ENCODE measurements at regions not wholly inside any gene's neighbourhood (a gene's known extent, or its start where the extent isn't known, plus 50 kb on each side); places are given as distances from the start of the nearest gene placed in this dataset.
"Not testable (repeated sequence)": the region's sequence is repeated elsewhere in the genome, so short reads cannot be mapped to it uniquely, and the experiment has no call there.

GRCh38 chr1:187985897-187986654, 1157.3 kb downstream of the PLA2G4A start:
- no peaks in the 10 kb centered on the region for H3K27me3 Mint-ChIP-seq
- no peak for ATAC-seq

GRCh38 chr1:187987236-187987776, 1158.6 kb downstream of the PLA2G4A start:
- no peaks in the 10 kb centered on the region for H3K9me3 ChIP-seq (ENCODE audit: control insufficient read depth, low read length, poor library complexity, severe bottlenecking)
- Mint-ChIP-seq H3K27ac (no peak overlapping the region), H3K36me3 (ENCODE audit: low read depth) (no peaks in the 10 kb centered on the region), H3K27me3 (no peaks in the 10 kb centered on the region), H3K4me3 (no peak overlapping the region), H3K4me1 (no peaks in the 10 kb centered on the region)
- DNase-seq (no peak), ATAC-seq (no peak)

More at GRCh38 chr1:187985897-187986654, 1157.3 kb downstream of the PLA2G4A start:
- no peaks in the 10 kb centered on the region for H3K36me3 Mint-ChIP-seq (ENCODE audit: low read depth)
- no peaks in the 10 kb centered on the region for H3K4me1 Mint-ChIP-seq
- no peaks in the 10 kb centered on the region for H3K9me3 ChIP-seq (ENCODE audit: control insufficient read depth, low read length, poor library complexity, severe bottlenecking)
- DNase-seq, result no peak
- no peak overlapping the region for H3K27ac Mint-ChIP-seq
- no peak overlapping the region for H3K4me3 Mint-ChIP-seq

GRCh38 chr1:187991944-187992343, 1163.2 kb downstream of the PLA2G4A start:
- H3K9me3 ChIP-seq (ENCODE audit: control insufficient read depth, low read length, poor library complexity, severe bottlenecking), result no peaks in the 10 kb centered on the region
- ATAC-seq (no peak), DNase-seq (no peak)
- no peaks in the 10 kb centered on the region for H3K4me1 Mint-ChIP-seq
- no peaks in the 10 kb centered on the region for H3K36me3 Mint-ChIP-seq (ENCODE audit: low read depth)
- H3K4me3 Mint-ChIP-seq, result no peak overlapping the region
- no peaks in the 10 kb centered on the region for H3K27me3 Mint-ChIP-seq
- no peak overlapping the region for H3K27ac Mint-ChIP-seq

GRCh38 chr1:187996780-187997179, 1168.0 kb downstream of the PLA2G4A start:
- Mint-ChIP-seq H3K27ac (no peak overlapping the region), H3K36me3 (ENCODE audit: low read depth) (no peaks in the 10 kb centered on the region), H3K4me3 (no peak overlapping the region), H3K4me1 (no peaks in the 10 kb centered on the region), H3K27me3 (no peaks in the 10 kb centered on the region)
- ATAC-seq, result no peak
- no peak for DNase-seq
- H3K9me3 ChIP-seq (ENCODE audit: control insufficient read depth, low read length, poor library complexity, severe bottlenecking), result no peaks in the 10 kb centered on the region

- DNase-seq, result no peak
- no peak overlapping the region for H3K27ac Mint-ChIP-seq
- no peaks in the 10 kb centered on the region for H3K27me3 Mint-ChIP-seq
- no peaks in the 10 kb centered on the region for H3K4me1 Mint-ChIP-seq
- H3K36me3 Mint-ChIP-seq (ENCODE audit: low read depth), result no peaks in the 10 kb centered on the region
- no peaks in the 10 kb centered on the region for H3K9me3 ChIP-seq (ENCODE audit: control insufficient read depth, low read length, poor library complexity, severe bottlenecking)
- H3K4me3 Mint-ChIP-seq, result no peak overlapping the region
- ATAC-seq, result no peak
These were observed 1171.2 kb downstream of the PLA2G4A start for GRCh38 chr1:187999973-188000372.

GRCh38 chr1:188003687-188004086, 1174.9 kb downstream of the PLA2G4A start:
- not testable (repeated sequence) for H3K4me3 Mint-ChIP-seq; H3K27me3 Mint-ChIP-seq; H3K9me3 ChIP-seq (ENCODE audit: control insufficient read depth, low read length, poor library complexity, severe bottlenecking); ATAC-seq; H3K27ac Mint-ChIP-seq; H3K4me1 Mint-ChIP-seq; DNase-seq; H3K36me3 Mint-ChIP-seq (ENCODE audit: low read depth)

- no peak overlapping the region for H3K27ac Mint-ChIP-seq
- ATAC-seq, result no peak
- no peaks in the 10 kb centered on the region for H3K9me3 ChIP-seq (ENCODE audit: control insufficient read depth, low read length, poor library complexity, severe bottlenecking)
- no peak for DNase-seq
- no peak overlapping the region for H3K4me3 Mint-ChIP-seq
- no peaks in the 10 kb centered on the region for H3K36me3 Mint-ChIP-seq (ENCODE audit: low read depth)
- H3K4me1 Mint-ChIP-seq, result no peaks in the 10 kb centered on the region
- no peaks in the 10 kb centered on the region for H3K27me3 Mint-ChIP-seq
These were observed 1176.1 kb downstream of the PLA2G4A start for GRCh38 chr1:188004849-188005248.

- no peak for ATAC-seq
- no peaks in the 10 kb centered on the region for H3K36me3 Mint-ChIP-seq (ENCODE audit: low read depth)
- H3K27me3 Mint-ChIP-seq, result no peaks in the 10 kb centered on the region
- no peak for DNase-seq
- H3K9me3 ChIP-seq (ENCODE audit: control insufficient read depth, low read length, poor library complexity, severe bottlenecking), result no peaks in the 10 kb centered on the region
- no peaks in the 10 kb centered on the region for H3K4me1 Mint-ChIP-seq
- H3K27ac Mint-ChIP-seq, result no peak overlapping the region
- no peak overlapping the region for H3K4me3 Mint-ChIP-seq
These were observed 1177.6 kb downstream of the PLA2G4A start for GRCh38 chr1:188006354-188006753.

- ATAC-seq; H3K4me3 Mint-ChIP-seq; H3K4me1 Mint-ChIP-seq; H3K27ac Mint-ChIP-seq; H3K9me3 ChIP-seq (ENCODE audit: control insufficient read depth, low read length, poor library complexity, severe bottlenecking); H3K27me3 Mint-ChIP-seq; DNase-seq; H3K36me3 Mint-ChIP-seq (ENCODE audit: low read depth): not testable (repeated sequence)
These were observed 1184.6 kb downstream of the PLA2G4A start for GRCh38 chr1:188013222-188013849.

GRCh38 chr1:188017921-188018320, 1189.2 kb downstream of the PLA2G4A start:
- H3K27ac Mint-ChIP-seq, result no peak overlapping the region
- no peaks in the 10 kb centered on the region for H3K36me3 Mint-ChIP-seq (ENCODE audit: low read depth)
- DNase-seq (no peak), ATAC-seq (no peak)
- no peaks in the 10 kb centered on the region for H3K27me3 Mint-ChIP-seq
- H3K4me1 Mint-ChIP-seq, result no peaks in the 10 kb centered on the region
- no peak overlapping the region for H3K4me3 Mint-ChIP-seq
- no peaks in the 10 kb centered on the region for H3K9me3 ChIP-seq (ENCODE audit: control insufficient read depth, low read length, poor library complexity, severe bottlenecking)

- DNase-seq (no peak), ATAC-seq (no peak)
- H3K27ac Mint-ChIP-seq, result no peak overlapping the region
- no peak overlapping the region for H3K4me3 Mint-ChIP-seq
- H3K9me3 ChIP-seq (ENCODE audit: control insufficient read depth, low read length, poor library complexity, severe bottlenecking), result no peaks in the 10 kb centered on the region
- H3K36me3 Mint-ChIP-seq (ENCODE audit: low read depth), result no peaks in the 10 kb centered on the region
- H3K4me1 Mint-ChIP-seq, result no peaks in the 10 kb centered on the region
- no peaks in the 10 kb centered on the region for H3K27me3 Mint-ChIP-seq
These were observed 1193.9 kb downstream of the PLA2G4A start for GRCh38 chr1:188022661-188023060.

GRCh38 chr1:188023206-188023605, 1194.5 kb downstream of the PLA2G4A start:
- ATAC-seq (no peak), DNase-seq (no peak)
- Mint-ChIP-seq H3K27me3 (no peaks in the 10 kb centered on the region), H3K36me3 (ENCODE audit: low read depth) (no peaks in the 10 kb centered on the region), H3K27ac (no peak overlapping the region), H3K4me1 (no peaks in the 10 kb centered on the region), H3K4me3 (no peak overlapping the region)
- H3K9me3 ChIP-seq (ENCODE audit: control insufficient read depth, low read length, poor library complexity, severe bottlenecking), result no peaks in the 10 kb centered on the region

GRCh38 chr1:188027613-188028012, 1198.9 kb downstream of the PLA2G4A start:
- no peak for DNase-seq
- no peaks in the 10 kb centered on the region for H3K36me3 Mint-ChIP-seq (ENCODE audit: low read depth)
- no peak overlapping the region for H3K27ac Mint-ChIP-seq
- H3K4me3 Mint-ChIP-seq, result no peak overlapping the region
- H3K27me3 Mint-ChIP-seq, result no peaks in the 10 kb centered on the region
- H3K9me3 ChIP-seq (ENCODE audit: control insufficient read depth, low read length, poor library complexity, severe bottlenecking), result no peaks in the 10 kb centered on the region
- H3K4me1 Mint-ChIP-seq, result no peaks in the 10 kb centered on the region
- ATAC-seq, result no peak

GRCh38 chr1:188037572-188037971, 1208.8 kb downstream of the PLA2G4A start:
- H3K9me3 ChIP-seq (ENCODE audit: control insufficient read depth, low read length, poor library complexity, severe bottlenecking), result not testable (repeated sequence)

More at GRCh38 chr1:188037572-188037971, 1208.8 kb downstream of the PLA2G4A start:
- H3K27ac Mint-ChIP-seq; DNase-seq; ATAC-seq; H3K36me3 Mint-ChIP-seq (ENCODE audit: low read depth); H3K4me1 Mint-ChIP-seq; H3K27me3 Mint-ChIP-seq; H3K4me3 Mint-ChIP-seq: not testable (repeated sequence)

Data from T-helper 17 cell (primary cell).